Osteoblast (primary cell): ENCODE measurements at regions not wholly inside any gene's neighbourhood (a gene's known extent, or its start where the extent isn't known, plus 50 kb on each side); places are given as distances from the start of the nearest gene placed in this dataset.

Source experiments
- DNase-seq: peaks from one replicate; pipeline ENCODE4 v3.0.0; 2011; ENCODE audit warnings: low spot score, mixed read lengths; ENCODE audit not compliant: insufficient read length; ENCODE audit errors: missing footprints
- H2AFZ ChIP-seq: 2 replicates; pipeline ENCODE4 v1.6.0; 2011; ENCODE audit warnings: mild to moderate bottlenecking, low read length
- H3K27ac ChIP-seq: 2 replicates; pipeline ENCODE4 v1.5.1; 2011; ENCODE audit warnings: mild to moderate bottlenecking, low read depth, low read length, moderate library complexity
- H3K27me3 ChIP-seq: 2 replicates; pipeline ENCODE4 v1.6.0; 2012; ENCODE audit warnings: mild to moderate bottlenecking, control low read depth, inconsistent platforms, low read length, moderate library complexity; ENCODE audit not compliant: insufficient read depth
- H3K36me3 ChIP-seq: 2 replicates; pipeline ENCODE4 v1.5.1; 2011; ENCODE audit warnings: mild to moderate bottlenecking, low read length, control low read depth, moderate library complexity; ENCODE audit not compliant: insufficient read depth
- H3K4me1 ChIP-seq: 2 replicates; pipeline ENCODE4 v1.5.1; 2011; ENCODE audit warnings: mild to moderate bottlenecking, low read length, control low read depth, moderate library complexity; ENCODE audit not compliant: insufficient read depth
- H3K4me2 ChIP-seq: 2 replicates; pipeline ENCODE4 v1.6.0; 2011; ENCODE audit warnings: mild to moderate bottlenecking, low read length; ENCODE audit not compliant: insufficient read depth
- H3K4me3 ChIP-seq: fragments of 200-600 bp; sonication (generic); 3 replicates; pipeline ENCODE4 v1.5.1; 2012; ENCODE audit warnings: mild to moderate bottlenecking, low read length, inconsistent platforms; ENCODE audit not compliant: insufficient read depth
- H3K79me2 ChIP-seq: 2 replicates; pipeline ENCODE4 v1.6.0; 2012; ENCODE audit warnings: mild to moderate bottlenecking, low read length, control low read depth, inconsistent platforms; ENCODE audit not compliant: insufficient read depth
- H3K9me3 ChIP-seq: 2 replicates; pipeline ENCODE4 v1.5.1; 2011; ENCODE audit warnings: low read depth, low read length, control low read depth
- H4K20me1 ChIP-seq: 2 replicates; pipeline ENCODE4 v1.6.0; 2012; ENCODE audit warnings: mild to moderate bottlenecking, low read length, control low read depth; ENCODE audit not compliant: insufficient read depth
- TF ChIP-seq, protein P1 (sequence below): IDR thresholded peaks from 2 replicates; pipeline ENCODE4 v1.5.1; 2011; ENCODE audit warnings: mild to moderate bottlenecking, low read depth, low read length, moderate library complexity; ENCODE audit errors: extremely low read depth

DNA sequence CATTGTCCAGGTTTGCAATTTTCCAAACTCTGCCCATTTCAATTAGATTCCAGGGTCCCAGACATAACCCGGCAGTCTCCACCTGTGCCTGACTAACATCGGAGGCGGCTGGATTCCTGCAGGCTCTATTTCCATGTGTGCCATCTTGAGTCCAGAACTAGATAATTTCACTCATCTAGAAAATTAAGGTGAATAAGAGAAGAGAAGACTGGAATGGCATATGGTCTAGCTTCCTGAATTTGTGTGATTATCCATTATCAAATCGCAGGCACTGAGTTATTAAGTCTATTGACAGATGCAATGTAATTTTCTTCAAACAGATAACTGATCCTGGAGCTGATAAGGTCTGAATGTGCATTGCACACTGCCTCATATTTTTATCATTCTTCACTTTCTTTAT is 305.2 kb downstream of the ETAA1 start:
- no peak overlapping the region for H3K4me2 ChIP-seq
- H3K4me1 ChIP-seq: no peaks in the 10 kb centered on the region
- H3K36me3 ChIP-seq: no peaks in the 10 kb centered on the region
- H3K27ac ChIP-seq: no peak overlapping the region
- H3K9me3 ChIP-seq: no peaks in the 10 kb centered on the region
- H3K27me3 ChIP-seq: peaks cover 3% of the 10 kb centered on the region
- H2AFZ ChIP-seq: no peak overlapping the region
- no peaks in the 10 kb centered on the region for H3K79me2 ChIP-seq
- no peak overlapping the region for H3K4me3 ChIP-seq
- TF ChIP-seq, protein P1, sequence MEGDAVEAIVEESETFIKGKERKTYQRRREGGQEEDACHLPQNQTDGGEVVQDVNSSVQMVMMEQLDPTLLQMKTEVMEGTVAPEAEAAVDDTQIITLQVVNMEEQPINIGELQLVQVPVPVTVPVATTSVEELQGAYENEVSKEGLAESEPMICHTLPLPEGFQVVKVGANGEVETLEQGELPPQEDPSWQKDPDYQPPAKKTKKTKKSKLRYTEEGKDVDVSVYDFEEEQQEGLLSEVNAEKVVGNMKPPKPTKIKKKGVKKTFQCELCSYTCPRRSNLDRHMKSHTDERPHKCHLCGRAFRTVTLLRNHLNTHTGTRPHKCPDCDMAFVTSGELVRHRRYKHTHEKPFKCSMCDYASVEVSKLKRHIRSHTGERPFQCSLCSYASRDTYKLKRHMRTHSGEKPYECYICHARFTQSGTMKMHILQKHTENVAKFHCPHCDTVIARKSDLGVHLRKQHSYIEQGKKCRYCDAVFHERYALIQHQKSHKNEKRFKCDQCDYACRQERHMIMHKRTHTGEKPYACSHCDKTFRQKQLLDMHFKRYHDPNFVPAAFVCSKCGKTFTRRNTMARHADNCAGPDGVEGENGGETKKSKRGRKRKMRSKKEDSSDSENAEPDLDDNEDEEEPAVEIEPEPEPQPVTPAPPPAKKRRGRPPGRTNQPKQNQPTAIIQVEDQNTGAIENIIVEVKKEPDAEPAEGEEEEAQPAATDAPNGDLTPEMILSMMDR: no peak
- H4K20me1 ChIP-seq: no peaks in the 10 kb centered on the region
- DNase-seq: no peak

DNA sequence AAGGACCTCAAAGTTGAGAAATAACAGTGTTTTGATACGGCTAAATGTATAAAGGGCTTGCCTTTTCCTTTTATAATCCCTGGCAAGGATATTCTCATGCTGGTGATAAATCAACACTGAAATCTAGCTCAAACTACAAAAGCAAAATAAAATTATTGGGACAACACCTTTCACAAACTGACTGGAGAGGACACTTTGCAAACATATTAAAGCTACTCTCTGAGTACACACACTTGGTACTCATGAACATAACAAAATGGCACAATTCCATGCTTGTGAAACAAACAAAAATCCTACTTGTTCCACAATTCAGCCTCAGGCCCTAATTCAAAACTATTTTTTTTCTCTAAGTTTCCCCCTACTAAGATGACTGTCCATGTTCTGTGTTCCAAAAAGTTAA is 305.8 kb downstream of the ETAA1 start:
- H3K27me3 ChIP-seq: peaks cover 3% of the 10 kb centered on the region
- no peak overlapping the region for H2AFZ ChIP-seq
- no peaks in the 10 kb centered on the region for H4K20me1 ChIP-seq
- TF ChIP-seq, protein P1: no peak
- no peak overlapping the region for H3K4me2 ChIP-seq
- no peak overlapping the region for H3K27ac ChIP-seq
- H3K4me1 ChIP-seq: no peaks in the 10 kb centered on the region
- no peaks in the 10 kb centered on the region for H3K79me2 ChIP-seq
- no peaks in the 10 kb centered on the region for H3K36me3 ChIP-seq
- DNase-seq: no peak
- no peak overlapping the region for H3K4me3 ChIP-seq
- H3K9me3 ChIP-seq: no peaks in the 10 kb centered on the region

DNA sequence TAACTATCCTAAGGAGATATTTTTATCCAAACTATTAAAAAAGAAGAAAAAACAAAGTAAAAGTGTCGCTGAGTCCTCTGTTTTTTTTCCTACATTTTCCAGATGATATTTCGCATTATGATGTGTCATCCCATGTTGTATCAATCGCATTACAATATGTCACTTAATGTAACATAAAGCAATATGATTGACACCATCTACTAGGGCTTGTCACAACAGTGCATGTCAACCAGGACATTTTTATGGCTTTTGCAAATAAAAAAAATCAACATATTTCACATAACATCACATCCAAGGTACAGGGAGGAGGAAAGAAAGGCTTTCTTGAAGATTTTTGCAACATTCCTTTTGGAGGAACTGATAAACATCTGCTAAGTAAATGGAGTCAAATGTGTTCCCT is 308.9 kb downstream of the ETAA1 start:
- H3K79me2 ChIP-seq: no peaks in the 10 kb centered on the region
- H3K27me3 ChIP-seq: peaks cover 3% of the 10 kb centered on the region
- no peak overlapping the region for H3K4me2 ChIP-seq
- no peak overlapping the region for H3K4me3 ChIP-seq
- H3K36me3 ChIP-seq: no peaks in the 10 kb centered on the region
- H4K20me1 ChIP-seq: no peaks in the 10 kb centered on the region
- DNase-seq: no peak
- H2AFZ ChIP-seq: no peak overlapping the region
- H3K4me1 ChIP-seq: no peaks in the 10 kb centered on the region
- no peaks in the 10 kb centered on the region for H3K9me3 ChIP-seq
- no peak overlapping the region for H3K27ac ChIP-seq
- TF ChIP-seq, protein P1: no peak

DNA sequence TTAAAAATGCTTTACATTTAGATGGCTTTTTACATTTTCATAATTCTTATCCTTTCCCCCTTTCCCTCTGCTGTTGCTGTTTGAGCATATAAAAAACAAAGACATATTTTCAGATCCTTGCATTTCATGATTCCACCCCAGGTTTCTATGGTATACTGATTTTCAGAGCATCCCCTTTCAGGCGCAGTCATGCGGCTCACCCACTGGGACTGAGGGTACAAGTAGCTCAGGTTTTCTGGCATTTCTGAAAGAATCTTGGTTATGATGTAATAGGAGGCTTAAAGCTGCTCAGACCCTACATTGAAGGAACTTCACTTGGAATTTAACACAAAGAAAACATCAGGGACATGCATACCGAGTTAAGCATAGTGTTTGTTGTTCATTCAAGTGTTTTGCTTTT is 310.8 kb downstream of the ETAA1 start:
- no peak overlapping the region for H3K4me3 ChIP-seq
- no peak overlapping the region for H3K27ac ChIP-seq
- no peak overlapping the region for H2AFZ ChIP-seq
- peaks cover 3% of the 10 kb centered on the region for H3K27me3 ChIP-seq
- H4K20me1 ChIP-seq: no peaks in the 10 kb centered on the region
- TF ChIP-seq, protein P1: no peak
- no peaks in the 10 kb centered on the region for H3K79me2 ChIP-seq
- H3K36me3 ChIP-seq: no peaks in the 10 kb centered on the region
- no peaks in the 10 kb centered on the region for H3K4me1 ChIP-seq
- DNase-seq: no peak
- no peaks in the 10 kb centered on the region for H3K9me3 ChIP-seq
- H3K4me2 ChIP-seq: no peak overlapping the region
